SKM-1 treated with dmso at 0.1 percent for 144 hours (cell line): ENCODE measurements at regions not wholly inside any gene's neighbourhood (a gene's known extent, or its start where the extent isn't known, plus 50 kb on each side); places are given as distances from the start of the nearest gene placed in this dataset.

Source experiments
- DNase-seq: peaks from one replicate; lab custom pipeline; 2025; ENCODE audit not compliant: unreplicated experiment; lab: John Stamatoyannopoulos, UW

- no peak for DNase-seq
These were observed 63.5 kb downstream of the DNTTIP2 start for GRCh38 chr1:93815366-93816110.

- no peak for DNase-seq
These were observed 64.1 kb downstream of the DNTTIP2 start for GRCh38 chr1:93814795-93815340.

GRCh38 chr1:93814059-93814794 is 64.8 kb downstream of the DNTTIP2 start:
- DNase-seq: peak; percentile 82

- DNase-seq: no peak
These were observed 65.9 kb downstream of the DNTTIP2 start for GRCh38 chr1:93813076-93813475.

- no peak for DNase-seq
These were observed 67.5 kb downstream of the DNTTIP2 start for GRCh38 chr1:93811326-93812065.

- DNase-seq: no peak
These were observed 68.7 kb downstream of the DNTTIP2 start for GRCh38 chr1:93810316-93810715.

GRCh38 chr1:93808871-93809270 is 70.1 kb downstream of the DNTTIP2 start:
- DNase-seq: no peak

- DNase-seq: no peak
These were observed 71.6 kb downstream of the DNTTIP2 start for GRCh38 chr1:93807311-93807930.

GRCh38 chr1:93805027-93805610 is 73.9 kb downstream of the DNTTIP2 start:
- no peak for DNase-seq

GRCh38 chr1:93804412-93804811 is 74.6 kb downstream of the DNTTIP2 start:
- DNase-seq: no peak

- no peak for DNase-seq
These were observed 77.5 kb downstream of the DNTTIP2 start for GRCh38 chr1:93801471-93801870.

- DNase-seq: no peak
These were observed 78.2 kb downstream of the DNTTIP2 start for GRCh38 chr1:93800856-93801255.

- DNase-seq: no peak
These were observed 80.7 kb downstream of the DNTTIP2 start for GRCh38 chr1:93798291-93798690.

GRCh38 chr1:93784538-93784937 is 94.5 kb downstream of the DNTTIP2 start:
- no peak for DNase-seq

GRCh38 chr1:93783876-93784275 is 95.1 kb downstream of the DNTTIP2 start:
- DNase-seq: no peak

GRCh38 chr1:93779540-93780165 is 98.0 kb upstream of the BCAR3 start:
- no peak for DNase-seq

GRCh38 chr1:93778457-93778856 is 96.8 kb upstream of the BCAR3 start:
- no peak for DNase-seq

- no peak for DNase-seq
These were observed 95.6 kb upstream of the BCAR3 start for GRCh38 chr1:93777255-93777654.

GRCh38 chr1:93776728-93777127 is 95.1 kb upstream of the BCAR3 start:
- no peak for DNase-seq

GRCh38 chr1:93775224-93775623 is 93.6 kb upstream of the BCAR3 start:
- DNase-seq: no peak
